Mesothelial cell of epicardium (in vitro differentiated cells): ENCODE measurements at regions not wholly inside any gene's neighbourhood (a gene's known extent, or its start where the extent isn't known, plus 50 kb on each side); places are given as distances from the start of the nearest gene placed in this dataset.

Experiments used
- DNase-seq, 2 experiments: peaks; one replicate each; pipeline ENCODE4 v3.0.0; 2021; ENCODE audit warnings: low spot score in 2 of 2; ENCODE audit not compliant: unreplicated experiment in 2 of 2
- H3K27ac Mint-ChIP-seq: 2 replicates; pipeline ENCODE4 v1.8.0; 2021; ENCODE audit warnings: mixed read lengths
- H3K27me3 Mint-ChIP-seq: 2 replicates; pipeline ENCODE4 v1.8.0; 2021; ENCODE audit warnings: low read depth, mixed read lengths
- H3K36me3 Mint-ChIP-seq: 2 replicates; pipeline ENCODE4 v1.8.0; 2021; ENCODE audit warnings: mixed read lengths
- H3K4me1 Mint-ChIP-seq: 2 replicates; pipeline ENCODE4 v1.8.0; 2021; ENCODE audit warnings: mixed read lengths
- H3K4me3 Mint-ChIP-seq: 2 replicates; pipeline ENCODE4 v1.8.0; 2021; ENCODE audit warnings: mild to moderate bottlenecking, moderate library complexity, mixed read lengths
- H3K9me3 Mint-ChIP-seq: 2 replicates; pipeline ENCODE4 v1.8.0; 2021; ENCODE audit warnings: mixed read lengths
- CTCF ChIP-seq: fragments of 200-600 bp; sonication (generic); IDR thresholded peaks from one replicate; pipeline ENCODE4 v1.5.0; 2021; ENCODE audit warnings: antibody characterized with exemption; ENCODE audit not compliant: unreplicated experiment

GRCh38 chr11:70500076-70500847 lies 101.9 kb downstream of the CTTN start:
- no peak for TF ChIP-seq CTCF
- H3K27ac Mint-ChIP-seq, result no peak overlapping the region
- H3K27me3 Mint-ChIP-seq, result no peaks in the 10 kb centered on the region
- H3K4me1 Mint-ChIP-seq, result peaks cover 8% of the 10 kb centered on the region
- H3K36me3 Mint-ChIP-seq, result no peaks in the 10 kb centered on the region
- no peaks in the 10 kb centered on the region for H3K9me3 Mint-ChIP-seq
- no peak overlapping the region for H3K4me3 Mint-ChIP-seq
- DNase-seq, result no peak

- no peak for DNase-seq
- no peaks in the 10 kb centered on the region for H3K27me3 Mint-ChIP-seq
- H3K4me1 Mint-ChIP-seq, result peaks cover 8% of the 10 kb centered on the region
- H3K36me3 Mint-ChIP-seq, result no peaks in the 10 kb centered on the region
- no peaks in the 10 kb centered on the region for H3K9me3 Mint-ChIP-seq
- no peak for TF ChIP-seq CTCF
- H3K4me3 Mint-ChIP-seq, result no peak overlapping the region
- H3K27ac Mint-ChIP-seq, result no peak overlapping the region
Measured at GRCh38 chr11:70501051-70501901, 102.9 kb downstream of the CTTN start.

GRCh38 chr11:70501933-70502540 lies 103.7 kb downstream of the CTTN start:
- Mint-ChIP-seq H3K27me3 (no peaks in the 10 kb centered on the region), H3K4me1 (peaks cover 8% of the 10 kb centered on the region), H3K4me3 (no peak overlapping the region), H3K9me3 (no peaks in the 10 kb centered on the region), H3K27ac (no peak overlapping the region), H3K36me3 (no peaks in the 10 kb centered on the region)
- no peak for TF ChIP-seq CTCF
- DNase-seq, result no peak

- no peaks in the 10 kb centered on the region for H3K36me3 Mint-ChIP-seq
- H3K27me3 Mint-ChIP-seq, result no peaks in the 10 kb centered on the region
- H3K4me1 Mint-ChIP-seq, result peaks cover 5% of the 10 kb centered on the region
- no peak for DNase-seq
- H3K4me3 Mint-ChIP-seq, result no peak overlapping the region
- no peak overlapping the region for H3K27ac Mint-ChIP-seq
- TF ChIP-seq CTCF, result no peak
- no peaks in the 10 kb centered on the region for H3K9me3 Mint-ChIP-seq
Measured at GRCh38 chr11:70502677-70503467, 104.5 kb downstream of the CTTN start.

GRCh38 chr11:70503468-70504221 lies 105.3 kb downstream of the CTTN start:
- Mint-ChIP-seq H3K9me3 (no peaks in the 10 kb centered on the region), H3K4me3 (no peak overlapping the region), H3K36me3 (no peaks in the 10 kb centered on the region), H3K4me1 (peaks cover 5% of the 10 kb centered on the region), H3K27ac (no peak overlapping the region), H3K27me3 (no peaks in the 10 kb centered on the region)
- DNase-seq, result no peak
- TF ChIP-seq CTCF, result no peak
